22Rv1 (cell line): ENCODE measurements at regions not wholly inside any gene's neighbourhood (a gene's known extent, or its start where the extent isn't known, plus 50 kb on each side); places are given as distances from the start of the nearest gene placed in this dataset.

Source experiments
- H3K27ac ChIP-seq: fragments of 450-650 bp; 2 replicates; pipeline ENCODE4 v1.5.1; 2017
- CTCF ChIP-seq: fragments of 450-650 bp; IDR thresholded peaks from 2 replicates; pipeline ENCODE4 v1.5.1; 2017; ENCODE audit warnings: mild to moderate bottlenecking
- ZFX ChIP-seq: fragments of 450-650 bp; IDR thresholded peaks from 2 replicates; pipeline ENCODE4 v1.6.1; 2017; ENCODE audit warnings: antibody characterized with exemption, borderline replicate concordance

- no peak overlapping the region for H3K27ac ChIP-seq
- TF ChIP-seq ZFX (no peak), CTCF (peak; percentile 62)
These were observed 269.9 kb downstream of the ADAMTS20 start for GRCh38 chr12:43282106-43282505.

DNA sequence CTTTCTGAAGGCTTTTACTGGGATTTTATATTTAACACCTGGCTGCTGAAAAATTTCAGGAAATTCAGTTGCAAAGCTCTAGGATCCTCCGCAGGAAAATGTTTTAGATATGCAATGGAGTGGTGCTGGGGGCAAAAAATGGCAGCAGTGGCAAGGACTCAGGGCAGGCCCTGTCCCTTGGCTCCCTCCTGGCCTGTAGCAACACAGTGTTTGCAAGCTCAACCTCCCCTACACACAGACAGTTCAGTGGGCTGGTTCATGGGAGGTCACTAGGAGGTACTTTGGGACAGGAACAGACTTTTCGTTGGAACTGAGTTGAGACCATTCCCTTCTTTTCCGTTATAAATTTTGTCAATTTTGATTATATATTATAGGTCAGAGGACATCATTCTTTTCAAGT lies 270.4 kb downstream of the ADAMTS20 start:
- H3K27ac ChIP-seq, result no peak overlapping the region
- TF ChIP-seq CTCF (no peak), ZFX (no peak)

GRCh38 chr12:43278541-43278832 lies 273.5 kb downstream of the ADAMTS20 start:
- no peak overlapping the region for H3K27ac ChIP-seq

DNA sequence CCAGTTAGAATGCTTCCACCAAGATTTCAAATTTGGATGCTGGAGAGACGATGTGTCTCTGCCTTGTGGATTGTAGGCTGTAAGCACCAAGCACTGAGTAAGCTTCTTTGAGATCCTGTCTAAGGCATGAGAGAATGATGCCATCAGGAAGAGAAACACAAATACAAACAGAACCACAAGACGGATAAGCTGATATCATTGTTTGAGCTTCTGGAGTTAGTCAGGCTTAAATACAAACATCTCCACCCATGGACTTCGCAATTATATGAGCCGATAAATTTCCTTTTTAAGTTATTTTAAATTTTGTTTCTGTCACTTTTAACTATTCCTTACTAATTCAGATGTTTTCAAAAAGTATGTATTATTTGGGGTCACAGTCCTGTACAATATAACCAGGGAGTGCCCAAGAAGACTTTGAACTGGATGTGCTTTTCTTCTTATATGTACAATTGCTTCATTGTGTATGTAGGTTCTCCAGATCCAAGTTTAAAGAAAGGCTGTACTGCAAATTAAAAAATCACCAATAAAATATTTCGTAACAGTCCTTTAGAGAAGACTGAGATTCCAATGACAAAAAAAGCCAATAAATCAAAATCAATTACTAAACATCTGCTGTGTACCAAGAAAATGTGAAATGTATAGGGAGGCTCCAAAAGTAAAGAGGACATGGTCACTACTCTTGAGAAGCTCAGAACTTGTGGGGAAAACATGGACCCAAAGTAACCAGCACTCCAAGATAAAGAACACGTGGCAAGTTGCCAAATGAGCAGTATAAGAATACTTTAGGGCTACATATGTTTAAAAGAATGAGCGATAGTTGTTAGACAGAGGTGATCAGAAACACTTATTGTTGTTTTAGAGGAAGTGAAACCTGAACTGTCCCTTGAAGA lies 274.1 kb downstream of the ADAMTS20 start:
- TF ChIP-seq CTCF (no peak), ZFX (no peak)
- H3K27ac ChIP-seq, result peak overlapping the region; percentile 31

More at GRCh38 chr12:43278541-43278832, 273.5 kb downstream of the ADAMTS20 start:
- TF ChIP-seq CTCF (no peak), ZFX (no peak)

GRCh38 chr12:43273467-43273866 lies 278.5 kb downstream of the ADAMTS20 start:
- TF ChIP-seq ZFX (no peak), CTCF (no peak)
- H3K27ac ChIP-seq, result no peak overlapping the region

- H3K27ac ChIP-seq, result no peak overlapping the region
- TF ChIP-seq ZFX (no peak), CTCF (no peak)
These were observed 280.3 kb downstream of the ADAMTS20 start for GRCh38 chr12:43271659-43272058.

DNA sequence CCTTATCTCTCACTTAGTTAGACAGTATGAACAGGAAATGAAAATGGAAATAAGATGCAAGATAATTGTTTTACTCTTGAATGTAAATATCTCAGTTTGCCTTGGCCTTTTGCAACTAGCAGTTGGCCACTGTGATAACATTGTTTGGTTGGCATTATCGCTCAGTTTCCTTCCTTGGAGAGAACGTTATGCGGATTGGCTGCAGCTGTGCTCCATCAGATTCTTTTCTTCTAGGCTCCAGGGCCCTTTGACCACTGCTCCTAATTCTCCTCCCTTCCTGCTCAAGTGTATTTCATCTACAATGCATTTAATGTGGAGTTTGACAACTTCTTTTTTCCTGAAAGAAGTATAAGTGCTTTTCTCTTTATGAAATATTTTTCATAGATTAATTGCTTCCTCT lies 284.2 kb downstream of the ADAMTS20 start:
- no peak for TF ChIP-seq ZFX
- TF ChIP-seq CTCF, result no peak

More for the DNA sequence above, 284.2 kb downstream of the ADAMTS20 start:
- no peak overlapping the region for H3K27ac ChIP-seq
